OCI-LY1 (cell line): ENCODE measurements at regions not wholly inside any gene's neighbourhood (a gene's known extent, or its start where the extent isn't known, plus 50 kb on each side); places are given as distances from the start of the nearest gene placed in this dataset.

ENCODE experiments used
- EZH2 ChIP-seq: fragments of 200-600 bp; sonication (generic), shearing (Covaris generic); IDR thresholded peaks from 2 replicates; pipeline ENCODE4 v1.8.0; 2017; ENCODE audit warnings: borderline replicate concordance, mixed run types, mild to moderate bottlenecking, antibody characterized with exemption, low read length, moderate library complexity, mixed read lengths
- TF ChIP-seq, protein P1 (sequence below): fragments of 200-600 bp; sonication (generic), shearing (Covaris generic); IDR thresholded peaks from 2 replicates; pipeline ENCODE4 v1.5.1; 2017; ENCODE audit warnings: mild to moderate bottlenecking, antibody characterized with exemption, low read length, moderate library complexity, mixed read lengths

DNA sequence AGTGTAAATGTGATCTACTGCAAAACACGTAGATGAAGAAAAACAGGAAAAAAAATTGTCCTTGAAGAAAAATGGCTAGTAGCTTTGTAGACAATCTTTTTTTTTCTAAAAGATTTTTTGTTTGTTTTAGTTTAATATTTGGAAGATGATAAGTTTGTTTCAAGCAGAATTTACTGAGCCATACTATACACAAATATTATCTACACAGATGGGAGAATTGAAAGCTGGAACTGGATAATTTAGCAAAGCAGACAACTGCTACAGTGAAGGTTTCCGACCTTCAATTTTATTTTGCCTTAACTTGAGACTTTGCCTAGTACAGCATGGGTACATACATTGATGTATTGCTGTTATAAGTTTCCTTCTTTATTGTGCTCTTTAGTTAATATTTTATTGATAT is 313.0 kb upstream of the PDGFD start:
- TF ChIP-seq, protein P1, sequence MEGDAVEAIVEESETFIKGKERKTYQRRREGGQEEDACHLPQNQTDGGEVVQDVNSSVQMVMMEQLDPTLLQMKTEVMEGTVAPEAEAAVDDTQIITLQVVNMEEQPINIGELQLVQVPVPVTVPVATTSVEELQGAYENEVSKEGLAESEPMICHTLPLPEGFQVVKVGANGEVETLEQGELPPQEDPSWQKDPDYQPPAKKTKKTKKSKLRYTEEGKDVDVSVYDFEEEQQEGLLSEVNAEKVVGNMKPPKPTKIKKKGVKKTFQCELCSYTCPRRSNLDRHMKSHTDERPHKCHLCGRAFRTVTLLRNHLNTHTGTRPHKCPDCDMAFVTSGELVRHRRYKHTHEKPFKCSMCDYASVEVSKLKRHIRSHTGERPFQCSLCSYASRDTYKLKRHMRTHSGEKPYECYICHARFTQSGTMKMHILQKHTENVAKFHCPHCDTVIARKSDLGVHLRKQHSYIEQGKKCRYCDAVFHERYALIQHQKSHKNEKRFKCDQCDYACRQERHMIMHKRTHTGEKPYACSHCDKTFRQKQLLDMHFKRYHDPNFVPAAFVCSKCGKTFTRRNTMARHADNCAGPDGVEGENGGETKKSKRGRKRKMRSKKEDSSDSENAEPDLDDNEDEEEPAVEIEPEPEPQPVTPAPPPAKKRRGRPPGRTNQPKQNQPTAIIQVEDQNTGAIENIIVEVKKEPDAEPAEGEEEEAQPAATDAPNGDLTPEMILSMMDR = no peak
- TF ChIP-seq EZH2 = no peak
